LNCAP (cell line): ENCODE measurements at regions not wholly inside any gene's neighbourhood (a gene's known extent, or its start where the extent isn't known, plus 50 kb on each side); places are given as distances from the start of the nearest gene placed in this dataset.

Experiments used
- CTCF ChIP-seq: fragments of 450-650 bp; IDR thresholded peaks from 2 replicates; pipeline ENCODE4 v1.5.1; 2017; ENCODE audit warnings: mild to moderate bottlenecking

GRCh38 chr4:129682586-129682985 lies 586.6 kb downstream of the C4orf33 start:
- no peak for TF ChIP-seq CTCF

GRCh38 chr4:129707949-129708348 lies 612.0 kb downstream of the C4orf33 start:
- no peak for TF ChIP-seq CTCF

GRCh38 chr4:129708784-129709183 lies 612.8 kb downstream of the C4orf33 start:
- no peak for TF ChIP-seq CTCF

GRCh38 chr4:129738175-129738574 lies 642.2 kb downstream of the C4orf33 start:
- TF ChIP-seq CTCF: no peak

- TF ChIP-seq CTCF: no peak
Observed at GRCh38 chr4:129747756-129748155, 651.8 kb downstream of the C4orf33 start.

GRCh38 chr4:129748991-129749390 lies 653.0 kb downstream of the C4orf33 start:
- TF ChIP-seq CTCF: no peak

- TF ChIP-seq CTCF: no peak
Observed at GRCh38 chr4:129751646-129752045, 655.7 kb downstream of the C4orf33 start.

- TF ChIP-seq CTCF: no peak
Observed at GRCh38 chr4:129783596-129783995, 687.6 kb downstream of the C4orf33 start.
